ENCODE measurements at regions not wholly inside any gene's neighbourhood (a gene's known extent, or its start where the extent isn't known, plus 50 kb on each side); places are given as distances from the start of the nearest gene placed in this dataset.

- DNase-seq (ENCODE audit: low read depth) = no peak
- no peak for TF ChIP-seq CTCF (IDR thresholded peaks at IDR 0.05; ENCODE audit: control insufficient read depth, insufficient read depth, low read depth, low read length, missing control alignments)
- H3K4me3 ChIP-seq (ENCODE audit: control insufficient read depth, low read depth, low read length) = no peak overlapping the region
These were observed 383.4 kb upstream of the ARRDC4 start for GRCh38 chr15:97576929-97577645.

GRCh38 chr15:97585408-97585807, 375.1 kb upstream of the ARRDC4 start:
- no peak overlapping the region for H3K4me3 ChIP-seq (ENCODE audit: control insufficient read depth, low read depth, low read length)
- DNase-seq (ENCODE audit: low read depth) = no peak
- no peak for TF ChIP-seq CTCF (IDR thresholded peaks at IDR 0.05; ENCODE audit: control insufficient read depth, insufficient read depth, low read depth, low read length, missing control alignments)

- no peak overlapping the region for H3K4me3 ChIP-seq (ENCODE audit: control insufficient read depth, low read depth, low read length)
- no peak for DNase-seq (ENCODE audit: low read depth)
- no peak for TF ChIP-seq CTCF (IDR thresholded peaks at IDR 0.05; ENCODE audit: control insufficient read depth, insufficient read depth, low read depth, low read length, missing control alignments)
These were observed 367.7 kb upstream of the ARRDC4 start for GRCh38 chr15:97592778-97593177.

- DNase-seq (ENCODE audit: low read depth) = no peak
- TF ChIP-seq CTCF (IDR thresholded peaks at IDR 0.05; ENCODE audit: control insufficient read depth, insufficient read depth, low read depth, low read length, missing control alignments) = no peak
- no peak overlapping the region for H3K4me3 ChIP-seq (ENCODE audit: control insufficient read depth, low read depth, low read length)
These were observed 362.7 kb upstream of the ARRDC4 start for GRCh38 chr15:97597801-97598200.

GRCh38 chr15:97598353-97598798, 362.1 kb upstream of the ARRDC4 start:
- TF ChIP-seq CTCF (IDR thresholded peaks at IDR 0.05; ENCODE audit: control insufficient read depth, insufficient read depth, low read depth, low read length, missing control alignments) = no peak
- no peak overlapping the region for H3K4me3 ChIP-seq (ENCODE audit: control insufficient read depth, low read depth, low read length)
- DNase-seq (ENCODE audit: low read depth) = no peak

- TF ChIP-seq CTCF (IDR thresholded peaks at IDR 0.05; ENCODE audit: control insufficient read depth, insufficient read depth, low read depth, low read length, missing control alignments) = no peak
- H3K4me3 ChIP-seq (ENCODE audit: control insufficient read depth, low read depth, low read length) = no peak overlapping the region
- no peak for DNase-seq (ENCODE audit: low read depth)
These were observed 360.3 kb upstream of the ARRDC4 start for GRCh38 chr15:97600190-97600589.

Measured in AG09309 (cell line).